ENCODE measurements at regions not wholly inside any gene's neighbourhood (a gene's known extent, or its start where the extent isn't known, plus 50 kb on each side); places are given as distances from the start of the nearest gene placed in this dataset.

- TF ChIP-seq CTCF (IDR thresholded peaks at IDR 0.05) (no peak), POLR2AphosphoS5 (IDR thresholded peaks at IDR 0.05) (no peak)
Measured at GRCh38 chr19:29366757-29367156, 153.8 kb upstream of the UQCRFS1 start.
